Keratinocyte (primary cell): ENCODE measurements at regions not wholly inside any gene's neighbourhood (a gene's known extent, or its start where the extent isn't known, plus 50 kb on each side); places are given as distances from the start of the nearest gene placed in this dataset.

ENCODE experiments used
- DNase-seq: peaks from one replicate; pipeline ENCODE4 v3.0.0-alpha.2; 2011; ENCODE audit warnings: low read depth, missing footprints, low spot score
- FAIRE-seq: peaks from 2 replicates; lab custom pipeline; 2011; peaks lifted over from hg19 to GRCh38; lab: Jason Lieb, UNC
- H2AFZ ChIP-seq: 2 replicates; pipeline ENCODE4 v1.6.0; 2012; ENCODE audit warnings: low read length, control low read depth, inconsistent platforms; ENCODE audit not compliant: control insufficient read depth
- H3K27ac ChIP-seq: 2 replicates; pipeline ENCODE4 v1.5.1; 2011; ENCODE audit warnings: low read length; ENCODE audit not compliant: control insufficient read depth, insufficient read depth
- H3K27me3 ChIP-seq: 3 replicates; pipeline ENCODE4 v1.6.0; 2011; ENCODE audit warnings: low read length; ENCODE audit not compliant: control insufficient read depth, insufficient read depth; ENCODE audit errors: extremely low read depth
- H3K36me3 ChIP-seq, 2 experiments: 2 replicates in 1 of 2; 3 replicates in 1 of 2; pipeline ENCODE4 v1.5.1; 2011; ENCODE audit warnings: low read length in 2 of 2, mild to moderate bottlenecking in 1 of 2; ENCODE audit not compliant: control insufficient read depth in 2 of 2, insufficient read depth in 2 of 2; ENCODE audit errors: extremely low read depth in 1 of 2
- H3K4me1 ChIP-seq: 3 replicates; pipeline ENCODE4 v1.5.1; 2011; ENCODE audit warnings: low read length; ENCODE audit not compliant: control insufficient read depth, insufficient read depth; ENCODE audit errors: extremely low read depth
- H3K4me2 ChIP-seq: 3 replicates; pipeline ENCODE4 v1.6.0; 2011; ENCODE audit warnings: low read depth, low read length; ENCODE audit not compliant: control insufficient read depth, insufficient read depth; ENCODE audit errors: extremely low read depth
- H3K4me3 ChIP-seq, 3 experiments: fragments of 200-600 bp in 1 of 3; sonication (generic) in 1 of 3; 2 replicates in 2 of 3; 3 replicates in 1 of 3; pipeline ENCODE4 v1.5.1; 2011 to 2016; ENCODE audit warnings: low read length in 3 of 3, mild to moderate bottlenecking in 3 of 3, control low read depth in 2 of 3, inconsistent platforms in 1 of 3, low read depth in 1 of 3, mixed read lengths in 1 of 3, mixed run types in 1 of 3, moderate library complexity in 1 of 3; ENCODE audit not compliant: control insufficient read depth in 2 of 3, insufficient read depth in 2 of 3; ENCODE audit errors: extremely low read depth in 1 of 3
- H3K79me2 ChIP-seq: 2 replicates; pipeline ENCODE4 v1.6.0; 2012; ENCODE audit warnings: low read length; ENCODE audit not compliant: control insufficient read depth, insufficient read depth
- H3K9ac ChIP-seq: 3 replicates; pipeline ENCODE4 v1.6.0; 2011; ENCODE audit warnings: low read length; ENCODE audit not compliant: control insufficient read depth, insufficient read depth; ENCODE audit errors: extremely low read depth
- H3K9me1 ChIP-seq: 3 replicates; pipeline ENCODE4 v1.6.0; 2011; ENCODE audit warnings: low read length; ENCODE audit not compliant: control insufficient read depth, insufficient read depth; ENCODE audit errors: extremely low read depth
- H3K9me3 ChIP-seq: 2 replicates; pipeline ENCODE4 v1.5.1; 2012; ENCODE audit warnings: low read depth, low read length; ENCODE audit not compliant: control insufficient read depth
- H4K20me1 ChIP-seq: 3 replicates; pipeline ENCODE4 v1.6.0; 2011; ENCODE audit warnings: low read length; ENCODE audit not compliant: control insufficient read depth, insufficient read depth; ENCODE audit errors: extremely low read depth
- CTCF ChIP-seq, 3 experiments: IDR thresholded peaks in 1 of 3; conservative IDR thresholded peaks in 1 of 3; optimal IDR thresholded peaks in 1 of 3; 2 replicates in 2 of 3; 3 replicates in 1 of 3; pipeline versions ENCODE3 to v1.5.1; 2011; ENCODE audit warnings: low read length in 3 of 3, mild to moderate bottlenecking in 3 of 3, moderate library complexity in 2 of 3, control low read depth in 1 of 3, inconsistent platforms in 1 of 3; ENCODE audit not compliant: insufficient read depth in 2 of 3; ENCODE audit errors: extremely low read depth in 1 of 3
- EZH2 ChIP-seq: IDR thresholded peaks from one replicate; pipeline ENCODE4 v1.6.1; 2012; ENCODE audit warnings: inconsistent platforms, mild to moderate bottlenecking, low read length, moderate library complexity
- dilution Hi-C: fragments of 300-500 bp; cut with MboI; formaldehyde crosslinking; loops from one replicate; pipeline ENCODE4 v1.7.0; 2020; ENCODE audit warnings: low sequenced_read_pairs; ENCODE audit not compliant: extremely low pct_ligation_motif_present

GRCh38 chr2:47666332-47666731, 95.5 kb upstream of the KCNK12 start:
- Histone ChIP-seq H3K4me1 (no peaks in the 10 kb centered on the region), H3K4me2 (no peak overlapping the region), H3K9me3 (no peaks in the 10 kb centered on the region), H3K9ac (no peak overlapping the region), H3K27ac (no peak overlapping the region), H4K20me1 (no peaks in the 10 kb centered on the region), H2AFZ (no peak overlapping the region), H3K36me3 (no peaks in the 10 kb centered on the region), H3K79me2 (no peaks in the 10 kb centered on the region), H3K9me1 (no peaks in the 10 kb centered on the region), H3K27me3 (no peaks in the 10 kb centered on the region), H3K4me3 (no peak overlapping the region)
- TF ChIP-seq CTCF (optimal IDR thresholded peaks at IDR 0.05 in 1 of 3, IDR thresholded peaks at IDR 0.05 in 1 of 3, conservative IDR thresholded peaks at IDR 0.05 in 1 of 3; ENCODE audit: extremely low read depth in 1 of 3, insufficient read depth in 2 of 3, low read length in 3 of 3) (no peak), EZH2 (no peak)
- no peak for FAIRE-seq
- no peak for DNase-seq
- dilution Hi-C loops, result no loop called here

- H3K27ac ChIP-seq, result no peak overlapping the region
- H3K4me1 ChIP-seq, result no peaks in the 10 kb centered on the region
- H3K79me2 ChIP-seq, result no peaks in the 10 kb centered on the region
- H3K9me3 ChIP-seq, result no peaks in the 10 kb centered on the region
- TF ChIP-seq CTCF (optimal IDR thresholded peaks at IDR 0.05 in 1 of 3, IDR thresholded peaks at IDR 0.05 in 1 of 3, conservative IDR thresholded peaks at IDR 0.05 in 1 of 3; ENCODE audit: extremely low read depth in 1 of 3, insufficient read depth in 2 of 3, low read length in 3 of 3) (peak; percentile 19 to 68 (median 50)), EZH2 (no peak)
- dilution Hi-C loops, result no loop called here
- no peak overlapping the region for H3K4me3 ChIP-seq
- H3K36me3 ChIP-seq, result no peaks in the 10 kb centered on the region
- no peaks in the 10 kb centered on the region for H3K27me3 ChIP-seq
- FAIRE-seq (no peak), DNase-seq (no peak)
- no peak overlapping the region for H3K9ac ChIP-seq
- no peak overlapping the region for H3K4me2 ChIP-seq
- no peaks in the 10 kb centered on the region for H4K20me1 ChIP-seq
- no peaks in the 10 kb centered on the region for H3K9me1 ChIP-seq
- no peak overlapping the region for H2AFZ ChIP-seq
Observed at GRCh38 chr2:47664817-47665216, 94.0 kb upstream of the KCNK12 start.
